COLO829 (cell line): ENCODE measurements at regions not wholly inside any gene's neighbourhood (a gene's known extent, or its start where the extent isn't known, plus 50 kb on each side); places are given as distances from the start of the nearest gene placed in this dataset.

Experiments used
- DNase-seq: peaks from one replicate; pipeline ENCODE4 v3.0.0; 2012; ENCODE audit warnings: low spot score

DNA sequence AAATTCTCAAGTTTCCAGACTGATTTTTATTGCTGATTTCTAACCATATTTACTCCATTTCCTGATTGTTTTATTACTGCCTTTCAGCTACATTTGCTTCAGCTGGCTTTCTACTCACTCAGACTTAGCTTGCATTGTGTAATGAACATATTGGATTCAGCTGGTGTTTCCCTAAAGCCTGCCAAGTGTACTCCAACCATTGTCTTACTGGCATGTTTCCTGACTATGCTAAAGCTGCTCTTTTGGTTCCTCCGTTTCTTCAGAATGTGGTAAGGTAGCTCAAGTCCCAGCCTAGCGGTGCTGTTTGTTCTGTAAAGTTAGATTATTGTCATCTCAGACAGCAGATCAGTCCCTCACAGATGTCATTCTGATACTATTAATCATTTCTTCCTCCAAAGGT lies 53.1 kb upstream of the GLRA2 start:
- no peak for DNase-seq

GRCh38 chrX:14449773-14450172 lies 79.6 kb upstream of the GLRA2 start:
- no peak for DNase-seq

DNA sequence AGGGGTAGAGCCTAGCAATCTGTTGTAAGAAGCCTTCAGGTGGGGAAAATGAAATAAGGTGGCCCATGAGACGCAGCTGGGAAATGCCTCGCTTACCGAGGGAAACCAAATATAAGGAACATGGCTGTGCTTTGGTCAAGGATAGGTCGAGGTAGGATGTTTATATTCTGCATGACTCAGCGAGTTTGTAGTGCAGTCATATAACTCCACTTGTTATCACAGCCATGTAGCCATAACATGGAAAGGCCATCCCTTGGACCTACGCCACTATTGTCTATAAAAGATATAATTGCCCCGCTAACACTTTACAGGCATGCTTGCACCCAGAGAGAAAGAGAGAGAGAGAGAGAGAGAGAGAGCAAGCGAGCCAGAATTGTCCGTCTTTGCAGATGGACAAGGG lies 80.9 kb upstream of the GLRA2 start:
- DNase-seq: no peak

- DNase-seq: no peak
Observed at GRCh38 chrX:14440106-14440505, 89.2 kb upstream of the GLRA2 start.

- no peak for DNase-seq
Observed at GRCh38 chrX:14427614-14428013, 101.7 kb upstream of the GLRA2 start.

GRCh38 chrX:14420841-14421240 lies 108.5 kb upstream of the GLRA2 start:
- peak; percentile 2 for DNase-seq

DNA sequence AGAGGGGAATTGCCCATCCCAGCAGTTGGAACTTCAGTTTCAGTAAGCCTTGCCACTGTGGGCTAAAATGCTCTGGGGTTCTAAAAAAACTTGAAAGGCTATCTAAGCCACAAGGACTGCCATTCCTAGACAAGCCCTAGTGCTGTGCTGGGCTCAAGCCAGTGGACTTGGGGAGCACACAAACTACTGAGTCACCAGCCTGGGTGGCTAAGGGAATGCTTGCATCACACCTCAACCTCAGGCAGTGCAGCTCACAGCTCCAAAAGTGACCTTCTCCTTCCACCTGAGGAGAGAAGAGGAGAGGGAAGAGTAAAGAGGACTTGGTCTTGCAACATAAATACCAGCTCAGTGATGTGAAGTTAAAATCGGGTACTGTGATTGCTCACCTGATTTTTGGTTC lies 116.7 kb upstream of the GLRA2 start:
- no peak for DNase-seq

DNA sequence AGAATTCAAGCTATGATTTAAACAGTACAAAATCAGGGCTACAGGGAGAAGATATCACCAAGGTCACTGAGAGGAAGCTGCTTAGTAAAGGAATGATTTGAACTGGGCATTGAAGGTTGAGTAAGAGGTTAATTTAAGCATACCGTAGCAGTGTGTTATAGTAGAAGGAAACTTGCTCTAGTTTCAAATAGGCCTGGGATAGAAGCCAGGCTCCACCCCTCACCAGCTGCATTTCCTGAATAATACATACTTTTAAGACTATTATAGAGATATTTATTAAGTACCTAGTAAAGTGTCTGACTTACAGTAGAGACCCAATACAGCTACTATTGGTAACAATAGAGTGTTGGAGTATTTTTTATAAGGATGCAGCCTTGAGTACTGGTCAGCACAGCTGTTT lies 118.0 kb upstream of the GLRA2 start:
- DNase-seq: no peak

GRCh38 chrX:14409341-14409740 lies 120.0 kb upstream of the GLRA2 start:
- peak; percentile 2 for DNase-seq

DNA sequence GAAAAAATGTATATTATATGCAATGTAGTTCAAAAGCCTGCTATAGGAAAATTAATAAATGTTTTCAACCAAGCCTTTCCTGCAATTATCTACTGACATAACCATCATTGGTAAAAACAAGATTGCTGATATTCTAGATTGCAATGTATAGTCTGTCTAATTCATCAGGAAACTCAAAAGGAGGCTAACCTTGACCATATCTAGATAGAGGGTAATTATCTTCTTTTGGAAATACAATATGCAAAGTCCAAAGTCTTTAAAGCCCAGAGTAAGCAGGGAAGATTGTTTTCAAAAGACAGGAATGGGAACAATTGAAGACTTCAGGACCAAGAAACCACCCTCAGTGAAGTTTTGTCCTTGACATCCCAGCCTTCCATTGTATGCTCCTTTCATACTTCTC lies 123.1 kb upstream of the GLRA2 start:
- no peak for DNase-seq

DNA sequence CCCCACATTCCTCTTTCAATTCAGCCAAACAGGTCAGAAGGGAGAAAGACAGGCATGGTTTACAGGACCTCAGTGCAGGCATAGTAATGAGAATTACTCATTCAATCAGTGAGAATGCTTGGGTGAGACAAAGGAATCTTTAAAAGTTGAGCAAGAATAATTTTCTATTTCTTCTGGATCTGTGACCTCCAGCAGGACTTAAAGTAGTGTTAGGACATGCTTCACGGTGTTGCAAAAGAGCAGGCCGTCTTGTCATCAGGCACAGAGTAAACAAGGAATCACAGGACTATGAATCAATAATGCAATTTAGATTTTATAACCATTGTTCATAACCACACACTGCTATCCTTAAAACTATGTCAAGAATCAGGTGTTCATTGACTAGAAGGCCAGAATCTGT lies 130.6 kb upstream of the GLRA2 start:
- DNase-seq: no peak

DNA sequence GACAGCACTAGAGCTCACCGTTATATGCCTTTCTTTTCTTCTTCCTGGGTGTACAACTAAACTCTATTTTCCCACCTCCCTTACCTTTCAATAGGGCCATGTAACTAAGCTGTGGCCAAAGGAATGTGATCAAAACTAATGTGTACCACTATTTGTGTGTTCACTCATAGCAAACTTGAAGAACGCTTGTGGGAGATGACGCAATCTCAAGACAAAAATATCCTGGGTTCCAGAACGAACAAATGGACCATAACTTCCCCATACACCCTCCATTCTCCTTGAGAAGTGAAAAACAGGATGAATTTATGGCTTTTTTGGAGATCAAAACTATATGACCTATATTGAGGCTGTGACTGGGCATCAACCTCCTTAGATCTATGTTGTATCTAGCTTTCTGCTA lies 139.7 kb upstream of the GLRA2 start:
- no peak for DNase-seq

DNA sequence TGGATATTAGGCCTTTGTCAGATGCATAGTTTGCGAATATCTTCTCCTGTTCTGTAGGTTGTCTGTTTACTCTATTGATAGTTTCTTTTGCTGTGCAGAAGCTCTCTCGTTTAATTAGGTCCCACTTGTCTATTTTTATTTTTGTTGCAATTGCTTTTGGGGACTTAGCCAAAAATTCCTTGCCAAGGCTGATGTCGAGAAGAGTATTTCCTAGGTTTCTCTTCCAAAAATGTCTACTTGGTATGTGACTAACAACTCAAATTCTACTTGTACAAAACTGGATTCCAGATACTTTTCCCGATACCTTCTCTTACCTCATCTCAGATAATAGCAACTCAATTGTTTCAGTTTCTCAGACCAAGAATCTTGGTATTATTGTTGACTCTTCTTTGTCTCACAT lies 142.4 kb upstream of the GLRA2 start:
- DNase-seq: no peak

GRCh38 chrX:14380044-14380443 lies 149.3 kb upstream of the GLRA2 start:
- no peak for DNase-seq

DNA sequence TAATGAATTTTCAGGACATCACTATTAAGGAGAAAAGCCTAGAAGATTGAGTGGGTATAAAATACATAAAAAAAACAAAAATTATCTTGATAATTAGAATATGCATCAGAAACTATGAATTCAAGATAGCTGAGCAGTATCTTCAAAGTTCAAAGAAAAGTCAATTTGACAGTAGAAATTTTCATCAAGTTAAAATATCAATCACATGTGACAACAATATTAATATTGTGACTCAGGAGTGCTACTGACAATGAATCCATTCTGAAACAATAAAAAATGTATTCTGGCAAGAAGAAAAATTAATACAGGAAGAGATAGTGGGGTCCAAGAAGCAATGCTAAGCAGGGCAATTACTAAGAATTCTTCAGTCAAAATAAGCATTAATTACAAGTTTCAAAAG lies 151.9 kb upstream of the GLRA2 start:
- DNase-seq: no peak

- DNase-seq: no peak
Observed at GRCh38 chrX:14363728-14364127, 165.6 kb upstream of the GLRA2 start.

GRCh38 chrX:14362721-14363120 lies 166.6 kb upstream of the GLRA2 start:
- DNase-seq: peak; percentile 48

- no peak for DNase-seq
Observed at GRCh38 chrX:14361435-14361834, 167.9 kb upstream of the GLRA2 start.

- DNase-seq: no peak
Observed at GRCh38 chrX:14359727-14360126, 169.6 kb upstream of the GLRA2 start.

DNA sequence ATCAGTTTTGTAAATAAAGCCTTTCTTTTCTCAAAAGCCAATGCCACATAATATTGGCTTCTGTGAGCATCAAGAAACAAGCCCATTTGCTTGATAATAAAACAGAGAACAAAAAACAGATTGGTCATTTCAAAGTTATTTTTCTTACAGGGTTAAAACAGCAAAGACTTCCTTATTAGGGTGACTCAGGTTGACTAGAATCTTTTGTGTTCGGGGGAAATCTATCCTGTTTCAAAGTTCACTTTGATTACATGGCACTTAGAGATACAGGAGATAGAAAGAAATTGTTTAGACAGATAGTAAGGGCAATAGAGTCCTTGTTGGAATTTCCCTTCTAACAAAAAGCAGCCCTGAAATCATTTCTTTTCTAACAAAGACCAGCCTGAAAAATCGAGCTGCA lies 170.0 kb upstream of the GLRA2 start:
- DNase-seq: no peak

- DNase-seq: no peak
Observed at GRCh38 chrX:14357314-14357713, 172.0 kb upstream of the GLRA2 start.

DNA sequence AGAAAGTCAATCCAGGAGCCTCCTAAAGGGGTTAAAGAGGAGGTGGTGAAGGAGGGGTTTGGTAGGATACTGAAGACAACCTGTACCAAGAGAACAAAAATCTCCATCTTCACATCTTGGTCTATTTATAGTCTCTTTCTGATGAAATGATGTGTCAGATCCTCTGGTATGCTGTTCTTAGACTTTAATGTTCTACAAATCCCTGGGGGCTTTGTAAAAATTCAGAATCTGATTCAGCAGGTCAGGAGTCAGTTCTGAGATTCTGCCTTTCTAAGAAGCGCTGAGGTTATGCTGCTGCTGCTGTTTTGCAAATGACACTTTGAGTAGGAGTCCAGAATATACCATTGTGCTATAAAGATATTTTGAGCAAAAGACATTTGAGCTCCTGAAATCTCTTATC lies 172.9 kb upstream of the GLRA2 start:
- DNase-seq: peak; percentile 17

GRCh38 chrX:14355556-14355955 lies 173.8 kb upstream of the GLRA2 start:
- no peak for DNase-seq

- no peak for DNase-seq
Observed at GRCh38 chrX:14354521-14354920, 174.8 kb upstream of the GLRA2 start.

GRCh38 chrX:14352511-14352910 lies 176.8 kb upstream of the GLRA2 start:
- no peak for DNase-seq
